ENCODE measurements at regions not wholly inside any gene's neighbourhood (a gene's known extent, or its start where the extent isn't known, plus 50 kb on each side); places are given as distances from the start of the nearest gene placed in this dataset.

DNA sequence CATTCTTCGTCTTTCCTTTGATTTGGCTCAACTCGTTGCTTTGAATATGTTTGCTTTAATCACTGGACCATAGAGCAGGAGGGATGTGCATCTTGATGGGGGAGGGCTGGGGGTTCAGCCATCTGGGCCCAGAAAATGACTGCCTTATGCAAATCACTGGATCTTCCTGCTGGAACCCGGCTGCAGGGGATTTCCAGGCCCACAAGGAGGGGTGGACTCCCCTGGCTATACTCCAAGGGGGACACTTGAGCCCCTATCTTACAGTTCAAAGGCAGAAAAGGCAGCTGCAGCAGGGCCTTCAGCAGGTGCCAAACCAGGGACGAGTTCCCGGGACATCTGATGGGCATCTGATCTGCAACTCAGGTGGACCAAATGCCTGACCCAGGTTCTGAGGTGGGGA lies 122.5 kb downstream of the DICER1 start:
- in situ Hi-C loops (cut with HindIII; ENCODE audit: low pct_ligation_motif_present, low sequenced_read_pairs): no loop called here
- TF ChIP-seq, protein P1, sequence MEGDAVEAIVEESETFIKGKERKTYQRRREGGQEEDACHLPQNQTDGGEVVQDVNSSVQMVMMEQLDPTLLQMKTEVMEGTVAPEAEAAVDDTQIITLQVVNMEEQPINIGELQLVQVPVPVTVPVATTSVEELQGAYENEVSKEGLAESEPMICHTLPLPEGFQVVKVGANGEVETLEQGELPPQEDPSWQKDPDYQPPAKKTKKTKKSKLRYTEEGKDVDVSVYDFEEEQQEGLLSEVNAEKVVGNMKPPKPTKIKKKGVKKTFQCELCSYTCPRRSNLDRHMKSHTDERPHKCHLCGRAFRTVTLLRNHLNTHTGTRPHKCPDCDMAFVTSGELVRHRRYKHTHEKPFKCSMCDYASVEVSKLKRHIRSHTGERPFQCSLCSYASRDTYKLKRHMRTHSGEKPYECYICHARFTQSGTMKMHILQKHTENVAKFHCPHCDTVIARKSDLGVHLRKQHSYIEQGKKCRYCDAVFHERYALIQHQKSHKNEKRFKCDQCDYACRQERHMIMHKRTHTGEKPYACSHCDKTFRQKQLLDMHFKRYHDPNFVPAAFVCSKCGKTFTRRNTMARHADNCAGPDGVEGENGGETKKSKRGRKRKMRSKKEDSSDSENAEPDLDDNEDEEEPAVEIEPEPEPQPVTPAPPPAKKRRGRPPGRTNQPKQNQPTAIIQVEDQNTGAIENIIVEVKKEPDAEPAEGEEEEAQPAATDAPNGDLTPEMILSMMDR (IDR thresholded peaks at IDR 0.05; ENCODE audit: low read depth, low read length, missing control alignments): no peak
- no peak overlapping the region for H3K27ac ChIP-seq
- no peak overlapping the region for H3K4me3 ChIP-seq (ENCODE audit: low read depth, low read length)
- no peaks in the 10 kb centered on the region for H3K36me3 ChIP-seq (replicated peaks)
- no peak for DNase-seq
- no peaks in the 10 kb centered on the region for H3K27me3 ChIP-seq (replicated peaks)

- Histone ChIP-seq H3K27ac (no peak overlapping the region), H3K36me3 (replicated peaks) (no peaks in the 10 kb centered on the region), H3K4me3 (ENCODE audit: low read depth, low read length) (no peak overlapping the region), H3K27me3 (replicated peaks) (no peaks in the 10 kb centered on the region)
- in situ Hi-C loops (cut with HindIII; ENCODE audit: low pct_ligation_motif_present, low sequenced_read_pairs): no loop called here
- TF ChIP-seq, protein P1 (IDR thresholded peaks at IDR 0.05; ENCODE audit: low read depth, low read length, missing control alignments): no peak
- DNase-seq: no peak
Observed at GRCh38 chr14:95033682-95034632, 123.4 kb downstream of the DICER1 start.

DNA sequence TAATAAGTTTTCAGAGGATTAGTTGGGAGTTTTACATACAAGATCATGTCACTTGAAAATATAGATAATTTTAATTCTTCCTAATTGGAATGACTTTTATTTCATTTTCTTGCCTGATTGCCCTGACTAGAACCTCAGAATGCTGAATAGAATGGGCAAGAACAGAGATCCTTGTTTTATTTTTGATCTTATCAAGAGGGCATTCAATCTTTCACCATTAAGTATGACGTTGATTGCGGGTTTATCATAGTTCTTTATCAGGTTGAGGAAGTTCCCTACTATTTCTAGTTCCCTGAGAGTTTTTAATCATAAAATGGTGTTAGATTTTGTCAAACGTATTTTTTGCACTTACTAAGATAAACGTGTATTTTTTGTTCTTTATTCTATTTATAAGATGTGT lies 124.3 kb downstream of the DICER1 start:
- H3K36me3 ChIP-seq (replicated peaks): no peaks in the 10 kb centered on the region
- DNase-seq: no peak
- no peaks in the 10 kb centered on the region for H3K27me3 ChIP-seq (replicated peaks)
- in situ Hi-C loops (cut with HindIII; ENCODE audit: low pct_ligation_motif_present, low sequenced_read_pairs): no loop called here
- TF ChIP-seq, protein P1 (IDR thresholded peaks at IDR 0.05; ENCODE audit: low read depth, low read length, missing control alignments): no peak
- H3K4me3 ChIP-seq (ENCODE audit: low read depth, low read length): no peak overlapping the region
- no peak overlapping the region for H3K27ac ChIP-seq

GRCh38 chr14:95026851-95027463 lies 130.4 kb downstream of the DICER1 start:
- Histone ChIP-seq H3K27ac (no peak overlapping the region), H3K4me3 (ENCODE audit: low read depth, low read length) (no peak overlapping the region), H3K27me3 (replicated peaks) (no peaks in the 10 kb centered on the region), H3K36me3 (replicated peaks) (no peaks in the 10 kb centered on the region)
- DNase-seq: no peak
- in situ Hi-C loops (cut with HindIII; ENCODE audit: low pct_ligation_motif_present, low sequenced_read_pairs): no loop called here
- TF ChIP-seq, protein P1 (IDR thresholded peaks at IDR 0.05; ENCODE audit: low read depth, low read length, missing control alignments): no peak

- DNase-seq: no peak
- no peaks in the 10 kb centered on the region for H3K36me3 ChIP-seq (replicated peaks)
- no peaks in the 10 kb centered on the region for H3K27me3 ChIP-seq (replicated peaks)
- no peak overlapping the region for H3K4me3 ChIP-seq (ENCODE audit: low read depth, low read length)
- TF ChIP-seq, protein P1 (IDR thresholded peaks at IDR 0.05; ENCODE audit: low read depth, low read length, missing control alignments): no peak
- no peak overlapping the region for H3K27ac ChIP-seq
- in situ Hi-C loops (cut with HindIII; ENCODE audit: low pct_ligation_motif_present, low sequenced_read_pairs): no loop called here
Observed at GRCh38 chr14:95025941-95026340, 131.4 kb downstream of the DICER1 start.

Data from brain microvascular endothelial cell (primary cell).